Kidney epithelial cell (primary cell): ENCODE measurements at regions not wholly inside any gene's neighbourhood (a gene's known extent, or its start where the extent isn't known, plus 50 kb on each side); places are given as distances from the start of the nearest gene placed in this dataset.
"Not testable (repeated sequence)": the region's sequence is repeated elsewhere in the genome, so short reads cannot be mapped to it uniquely, and the experiment has no call there.

Source experiments
- DNase-seq: peaks from one replicate; pipeline ENCODE4 v3.0.0-alpha.2; 2010; ENCODE audit warnings: low read depth
- H3K27me3 ChIP-seq: 2 replicates; pipeline ENCODE4 v1.6.0; 2011; ENCODE audit warnings: low read length; ENCODE audit not compliant: control insufficient read depth, insufficient read depth
- H3K36me3 ChIP-seq: 2 replicates; pipeline ENCODE4 v1.5.1; 2011; ENCODE audit warnings: low read length; ENCODE audit not compliant: control insufficient read depth, insufficient read depth
- H3K4me3 ChIP-seq: 2 replicates; pipeline ENCODE4 v1.5.1; 2011; ENCODE audit warnings: low read depth, mild to moderate bottlenecking, control low read depth, low read length
- CTCF ChIP-seq: IDR thresholded peaks from 2 replicates; pipeline ENCODE4 v1.5.1; 2011; ENCODE audit warnings: mild to moderate bottlenecking, moderate library complexity, low read length, control low read depth, inconsistent platforms; ENCODE audit not compliant: insufficient read depth, poor library complexity, severe bottlenecking

GRCh38 chrX:125444659-125445058 lies 125.0 kb downstream of the TEX13C start:
- no peak for TF ChIP-seq CTCF
- H3K36me3 ChIP-seq = no peaks in the 10 kb centered on the region
- H3K4me3 ChIP-seq = no peak overlapping the region
- DNase-seq = no peak
- no peaks in the 10 kb centered on the region for H3K27me3 ChIP-seq

- Histone ChIP-seq H3K4me3 (no peak overlapping the region), H3K36me3 (no peaks in the 10 kb centered on the region), H3K27me3 (no peaks in the 10 kb centered on the region)
- no peak for TF ChIP-seq CTCF
- DNase-seq = no peak
Observed at GRCh38 chrX:125475482-125475881, 155.8 kb downstream of the TEX13C start.

GRCh38 chrX:125492439-125492838 lies 172.8 kb downstream of the TEX13C start:
- Histone ChIP-seq H3K4me3 (no peak overlapping the region), H3K27me3 (no peaks in the 10 kb centered on the region), H3K36me3 (no peaks in the 10 kb centered on the region)
- TF ChIP-seq CTCF = no peak
- DNase-seq = no peak

- not testable (repeated sequence) for DNase-seq, H3K4me3 ChIP-seq, H3K36me3 ChIP-seq, H3K27me3 ChIP-seq
Observed at GRCh38 chrX:125493004-125493403, 173.3 kb downstream of the TEX13C start.

- Histone ChIP-seq H3K36me3 (no peaks in the 10 kb centered on the region), H3K4me3 (no peak overlapping the region), H3K27me3 (no peaks in the 10 kb centered on the region)
- DNase-seq = no peak
- no peak for TF ChIP-seq CTCF
Observed at GRCh38 chrX:125497667-125498066, 178.0 kb downstream of the TEX13C start.

GRCh38 chrX:125503769-125504168 lies 184.1 kb downstream of the TEX13C start:
- no peaks in the 10 kb centered on the region for H3K27me3 ChIP-seq
- H3K4me3 ChIP-seq = no peak overlapping the region
- TF ChIP-seq CTCF = no peak
- no peak for DNase-seq
- no peaks in the 10 kb centered on the region for H3K36me3 ChIP-seq
